HEK293 (cell line): ENCODE measurements at regions not wholly inside any gene's neighbourhood (a gene's known extent, or its start where the extent isn't known, plus 50 kb on each side); places are given as distances from the start of the nearest gene placed in this dataset.

Experiments
- CTCF ChIA-PET: fragments of 350-600 bp; formaldehyde crosslinking; extraction: SDS; loops from one replicate; lab custom pipeline; 2021; ENCODE audit warnings: antibody characterized with exemption; lab: Yijun Ruan, JAX
- POLR2A ChIA-PET: fragments of 300-600 bp; formaldehyde crosslinking; extraction: SDS; loops from one replicate; lab custom pipeline; 2020; ENCODE audit warnings: antibody characterized with exemption, inconsistent platforms; lab: Yijun Ruan, JAX
- H3K27ac ChIP-seq: fragments of 200-500 bp; sonication (Bioruptor generic); 2 replicates; pipeline ENCODE4 v1.5.1; 2014; ENCODE audit warnings: low read depth, low read length, control low read depth, inconsistent platforms; ENCODE audit errors: extremely low read depth
- H3K36me3 ChIP-seq, 2 experiments: fragments of 200-500 bp in 1 of 2; sonication (Bioruptor generic) in 1 of 2; 1 replicate in 1 of 2; 2 replicates in 1 of 2; pipeline ENCODE4 v1.5.1; 2014 to 2017; ENCODE audit warnings: inconsistent platforms in 2 of 2, low read length in 2 of 2; ENCODE audit not compliant: control insufficient read depth in 2 of 2, insufficient read depth in 1 of 2
- H3K4me1 ChIP-seq: fragments of 200-500 bp; sonication (Bioruptor generic); 2 replicates; pipeline ENCODE4 v1.5.1; 2014; ENCODE audit warnings: mild to moderate bottlenecking, low read length, inconsistent platforms; ENCODE audit not compliant: control insufficient read depth, insufficient read depth
- H3K4me3 ChIP-seq: 2 replicates; pipeline ENCODE4 v1.5.1; 2011; ENCODE audit warnings: low read depth, mild to moderate bottlenecking, control low read depth, low read length, moderate library complexity
- H3K9me3 ChIP-seq: fragments of 200-500 bp; sonication (Bioruptor generic); 2 replicates; pipeline ENCODE4 v1.5.1; 2014; ENCODE audit warnings: low read depth, low read length, inconsistent platforms; ENCODE audit not compliant: control insufficient read depth, insufficient read depth
- GFI1B ChIP-seq: fragments of 450-650 bp; formaldehyde crosslinking; IDR thresholded peaks from 2 replicates; pipeline ENCODE4 v1.5.1; 2016; ENCODE audit warnings: missing biosample characterization, missing genetic modification characterization
- HOXA7 ChIP-seq: sonication (generic); formaldehyde crosslinking; IDR thresholded peaks from 2 replicates; pipeline ENCODE4 v1.8.1; 2022; ENCODE audit warnings: missing genetic modification reagents, borderline replicate concordance
- KLF10 ChIP-seq: fragments of 450-650 bp; IDR thresholded peaks from 2 replicates; pipeline ENCODE4 v1.5.1; 2018; ENCODE audit warnings: missing biosample characterization, mild to moderate bottlenecking, missing genetic modification characterization
- RBAK ChIP-seq: fragments of 450-650 bp; formaldehyde crosslinking; IDR thresholded peaks from 2 replicates; pipeline ENCODE4 v1.5.1; 2016; ENCODE audit warnings: missing biosample characterization, missing genetic modification characterization
- REST ChIP-seq: fragments of 450-650 bp; formaldehyde crosslinking; IDR thresholded peaks from 2 replicates; pipeline ENCODE4 v1.5.1; 2016; ENCODE audit warnings: missing biosample characterization, missing genetic modification characterization
- SCRT1 ChIP-seq: fragments of 450-650 bp; formaldehyde crosslinking; IDR thresholded peaks from 2 replicates; pipeline ENCODE4 v1.5.1; 2016; ENCODE audit warnings: missing biosample characterization, missing genetic modification characterization, borderline replicate concordance
- SCRT2 ChIP-seq: fragments of 450-650 bp; formaldehyde crosslinking; IDR thresholded peaks from 2 replicates; pipeline ENCODE4 v1.5.1; 2016; ENCODE audit warnings: missing biosample characterization, missing genetic modification characterization
- ZBTB20 ChIP-seq: fragments of 450-650 bp; formaldehyde crosslinking; IDR thresholded peaks from 2 replicates; pipeline ENCODE4 v1.5.1; 2016; ENCODE audit warnings: missing biosample characterization, missing genetic modification characterization
- ZBTB48 ChIP-seq: fragments of 450-650 bp; formaldehyde crosslinking; IDR thresholded peaks from 2 replicates; pipeline ENCODE4 v1.5.1; 2016; ENCODE audit warnings: missing biosample characterization, missing genetic modification characterization
- ZNF138 ChIP-seq: fragments of 450-650 bp; formaldehyde crosslinking; IDR thresholded peaks from 2 replicates; pipeline ENCODE4 v1.5.1; 2016; ENCODE audit warnings: missing biosample characterization, missing genetic modification characterization, borderline replicate concordance
- ZNF2 ChIP-seq: fragments of 450-650 bp; formaldehyde crosslinking; IDR thresholded peaks from 2 replicates; pipeline ENCODE4 v1.5.1; 2016; ENCODE audit warnings: missing biosample characterization, missing genetic modification characterization
- ZNF223 ChIP-seq: fragments of 450-650 bp; formaldehyde crosslinking; IDR thresholded peaks from 2 replicates; pipeline ENCODE4 v1.5.1; 2016; ENCODE audit warnings: missing biosample characterization, missing genetic modification characterization
- ZNF26 ChIP-seq: fragments of 450-650 bp; formaldehyde crosslinking; IDR thresholded peaks from 2 replicates; pipeline ENCODE4 v1.5.1; 2016; ENCODE audit warnings: missing biosample characterization, missing genetic modification characterization
- ZNF292 ChIP-seq: fragments of 450-650 bp; formaldehyde crosslinking; IDR thresholded peaks from 2 replicates; pipeline ENCODE4 v1.5.1; 2016; ENCODE audit warnings: low read depth, missing biosample characterization, missing genetic modification characterization, borderline replicate concordance
- ZNF341 ChIP-seq: fragments of 450-650 bp; formaldehyde crosslinking; IDR thresholded peaks from 2 replicates; pipeline ENCODE4; 2016; ENCODE audit warnings: low read depth, missing biosample characterization, missing genetic modification characterization
- ZNF48 ChIP-seq: fragments of 450-650 bp; formaldehyde crosslinking; IDR thresholded peaks from 2 replicates; pipeline ENCODE4 v1.5.1; 2016; ENCODE audit warnings: missing biosample characterization, missing genetic modification characterization
- ZNF530 ChIP-seq: fragments of 450-650 bp; formaldehyde crosslinking; IDR thresholded peaks from 2 replicates; pipeline ENCODE4 v1.5.1; 2016; ENCODE audit warnings: low read depth, missing biosample characterization, missing genetic modification characterization
- ZNF544 ChIP-seq: fragments of 450-650 bp; formaldehyde crosslinking; IDR thresholded peaks from 2 replicates; pipeline ENCODE4 v1.5.0; 2017; ENCODE audit warnings: missing biosample characterization, missing genetic modification characterization
- ZNF548 ChIP-seq: fragments of 450-650 bp; formaldehyde crosslinking; IDR thresholded peaks from 2 replicates; pipeline ENCODE4 v1.5.1; 2016; ENCODE audit warnings: missing biosample characterization, missing genetic modification characterization
- ZNF555 ChIP-seq: fragments of 450-650 bp; formaldehyde crosslinking; conservative IDR thresholded peaks from 2 replicates; pipeline ENCODE4 v1.5.1; 2017; ENCODE audit warnings: missing biosample characterization, mild to moderate bottlenecking, missing genetic modification characterization, inconsistent platforms
- ZNF776 ChIP-seq: fragments of 450-650 bp; formaldehyde crosslinking; IDR thresholded peaks from 2 replicates; pipeline ENCODE4 v1.5.0; 2017; ENCODE audit warnings: missing biosample characterization, missing genetic modification characterization, borderline replicate concordance
- ZNF843 ChIP-seq: fragments of 450-650 bp; formaldehyde crosslinking; IDR thresholded peaks from 2 replicates; pipeline ENCODE4 v1.5.1; 2016; ENCODE audit warnings: missing biosample characterization, missing genetic modification characterization
- ZSCAN5A ChIP-seq: fragments of 450-650 bp; formaldehyde crosslinking; IDR thresholded peaks from 2 replicates; pipeline ENCODE4 v1.5.1; 2016; ENCODE audit warnings: missing biosample characterization, missing genetic modification characterization
- TF ChIP-seq, protein P1 (sequence below): fragments of 450-650 bp; formaldehyde crosslinking; IDR thresholded peaks from 2 replicates; pipeline ENCODE4 v1.5.1; 2017; ENCODE audit warnings: missing biosample characterization, mild to moderate bottlenecking, missing genetic modification characterization, moderate library complexity
- TF ChIP-seq, protein P2 (sequence below): fragments of 450-650 bp; formaldehyde crosslinking; IDR thresholded peaks from 2 replicates; pipeline ENCODE4; 2016; ENCODE audit warnings: missing biosample characterization, missing genetic modification characterization
- TF ChIP-seq, protein P3 (sequence below): sonication (generic); formaldehyde crosslinking; IDR thresholded peaks from 2 replicates; pipeline ENCODE4 v1.8.1; 2022; ENCODE audit warnings: mild to moderate bottlenecking, moderate library complexity, missing genetic modification reagents

- H3K36me3 ChIP-seq = no peaks in the 10 kb centered on the region
- H3K4me3 ChIP-seq = no peak overlapping the region
- no peak overlapping the region for H3K27ac ChIP-seq
- ChIA-PET POLR2A (no interaction called here), CTCF (no interaction called here)
- TF ChIP-seq SCRT1 (tag by site-specific recombination) (no peak), ZSCAN5A (tag by site-specific recombination) (no peak), ZBTB48 (tag by site-specific recombination) (no peak), ZNF544 (tag by site-specific recombination) (no peak), ZNF530 (tag by site-specific recombination) (no peak), GFI1B (tag by site-specific recombination) (no peak), ZNF843 (tag by site-specific recombination) (no peak), KLF10 (tag by site-specific recombination) (no peak), REST (tag by site-specific recombination) (no peak), ZNF341 (tag by site-specific recombination) (no peak), HOXA7 (CRISPR knock-in tag) (no peak), RBAK (tag by site-specific recombination) (no peak)
- TF ChIP-seq, protein P1, sequence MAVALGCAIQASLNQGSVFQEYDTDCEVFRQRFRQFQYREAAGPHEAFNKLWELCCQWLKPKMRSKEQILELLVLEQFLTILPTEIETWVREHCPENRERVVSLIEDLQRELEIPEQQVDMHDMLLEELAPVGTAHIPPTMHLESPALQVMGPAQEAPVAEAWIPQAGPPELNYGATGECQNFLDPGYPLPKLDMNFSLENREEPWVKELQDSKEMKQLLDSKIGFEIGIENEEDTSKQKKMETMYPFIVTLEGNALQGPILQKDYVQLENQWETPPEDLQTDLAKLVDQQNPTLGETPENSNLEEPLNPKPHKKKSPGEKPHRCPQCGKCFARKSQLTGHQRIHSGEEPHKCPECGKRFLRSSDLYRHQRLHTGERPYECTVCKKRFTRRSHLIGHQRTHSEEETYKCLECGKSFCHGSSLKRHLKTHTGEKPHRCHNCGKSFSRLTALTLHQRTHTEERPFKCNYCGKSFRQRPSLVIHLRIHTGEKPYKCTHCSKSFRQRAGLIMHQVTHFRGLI (tag by site-specific recombination) = no peak
- TF ChIP-seq, all 188 proteins: peak for 0
- no peaks in the 10 kb centered on the region for H3K4me1 ChIP-seq
- no peaks in the 10 kb centered on the region for H3K9me3 ChIP-seq
These were observed 1053.0 kb downstream of the TUSC7 start for GRCh38 chr3:117762621-117763037.

- Histone ChIP-seq H3K4me3 (no peak overlapping the region), H3K4me1 (no peaks in the 10 kb centered on the region), H3K9me3 (no peaks in the 10 kb centered on the region), H3K36me3 (no peaks in the 10 kb centered on the region), H3K27ac (no peak overlapping the region)
- POLR2A ChIA-PET = no interaction called here
- TF ChIP-seq ZNF2 (no peak), ZNF555 (tag by site-specific recombination) (no peak), ZNF292 (tag by site-specific recombination) (no peak), ZNF223 (no peak), ZBTB20 (tag by site-specific recombination) (no peak), ZNF138 (tag by site-specific recombination) (no peak), ZNF776 (tag by site-specific recombination) (no peak), ZNF843 (tag by site-specific recombination) (no peak), ZNF26 (tag by site-specific recombination) (no peak), SCRT2 (tag by site-specific recombination) (no peak), ZNF548 (no peak), GFI1B (tag by site-specific recombination) (no peak), RBAK (tag by site-specific recombination) (no peak), ZNF48 (no peak)
- TF ChIP-seq, protein P2, sequence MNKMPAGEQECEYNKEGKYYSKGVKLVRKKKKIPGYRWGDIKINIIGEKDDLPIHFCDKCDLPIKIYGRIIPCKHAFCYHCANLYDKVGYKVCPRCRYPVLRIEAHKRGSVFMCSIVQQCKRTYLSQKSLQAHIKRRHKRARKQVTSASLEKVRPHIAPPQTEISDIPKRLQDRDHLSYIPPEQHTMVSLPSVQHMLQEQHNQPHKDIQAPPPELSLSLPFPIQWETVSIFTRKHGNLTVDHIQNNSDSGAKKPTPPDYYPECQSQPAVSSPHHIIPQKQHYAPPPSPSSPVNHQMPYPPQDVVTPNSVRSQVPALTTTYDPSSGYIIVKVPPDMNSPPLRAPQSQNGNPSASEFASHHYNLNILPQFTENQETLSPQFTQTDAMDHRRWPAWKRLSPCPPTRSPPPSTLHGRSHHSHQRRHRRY (tag by site-specific recombination) = no peak
- TF ChIP-seq, protein P3, sequence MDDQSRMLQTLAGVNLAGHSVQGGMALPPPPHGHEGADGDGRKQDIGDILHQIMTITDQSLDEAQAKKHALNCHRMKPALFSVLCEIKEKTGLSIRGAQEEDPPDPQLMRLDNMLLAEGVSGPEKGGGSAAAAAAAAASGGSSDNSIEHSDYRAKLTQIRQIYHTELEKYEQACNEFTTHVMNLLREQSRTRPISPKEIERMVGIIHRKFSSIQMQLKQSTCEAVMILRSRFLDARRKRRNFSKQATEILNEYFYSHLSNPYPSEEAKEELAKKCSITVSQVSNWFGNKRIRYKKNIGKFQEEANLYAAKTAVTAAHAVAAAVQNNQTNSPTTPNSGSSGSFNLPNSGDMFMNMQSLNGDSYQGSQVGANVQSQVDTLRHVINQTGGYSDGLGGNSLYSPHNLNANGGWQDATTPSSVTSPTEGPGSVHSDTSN (CRISPR knock-in tag) = no peak
- CTCF ChIA-PET = no interaction called here
These were observed 1054.0 kb downstream of the TUSC7 start for GRCh38 chr3:117763561-117763960.
